Activated T-helper 2 cell treated with anti-CD3 and anti-CD28 coated beads, Interferon-gamma antibody, Interleukin-2, Interleukin-4, amounts not matched to agents 10 μg/mL and 5 μg/mL and 100 μg/mL, durations not matched to agents 14 hours and 24 hours and 36 hours (primary cell): ENCODE measurements at regions not wholly inside any gene's neighbourhood (a gene's known extent, or its start where the extent isn't known, plus 50 kb on each side); places are given as distances from the start of the nearest gene placed in this dataset.

Experiments
- DNase-seq: peaks from one replicate; pipeline ENCODE4 v3.0.0; 2021; ENCODE audit warnings: low spot score
- H3K27ac Mint-ChIP-seq: one replicate; pipeline ENCODE4 v1.8.0; 2021; ENCODE audit warnings: mixed read lengths
- H3K27me3 Mint-ChIP-seq: one replicate; pipeline ENCODE4 v1.8.0; 2021; ENCODE audit warnings: low read depth, mixed read lengths
- H3K36me3 Mint-ChIP-seq: one replicate; pipeline ENCODE4 v1.8.0; 2021; ENCODE audit warnings: low read depth, mixed read lengths
- H3K4me1 Mint-ChIP-seq: one replicate; pipeline ENCODE4 v1.8.0; 2021; ENCODE audit warnings: low read depth, mixed read lengths
- H3K4me3 Mint-ChIP-seq: one replicate; pipeline ENCODE4 v1.8.0; 2021; ENCODE audit warnings: low read depth, mild to moderate bottlenecking, moderate library complexity, mixed read lengths
- H3K9me3 Mint-ChIP-seq: one replicate; pipeline ENCODE4 v1.8.0; 2021; ENCODE audit warnings: mixed read lengths
- intact Hi-C: fragments of 100-400 bp; cut with micrococcal nuclease; formaldehyde crosslinking; loops from one replicate; pipeline ENCODE4 v1.15.1; 2023

DNA sequence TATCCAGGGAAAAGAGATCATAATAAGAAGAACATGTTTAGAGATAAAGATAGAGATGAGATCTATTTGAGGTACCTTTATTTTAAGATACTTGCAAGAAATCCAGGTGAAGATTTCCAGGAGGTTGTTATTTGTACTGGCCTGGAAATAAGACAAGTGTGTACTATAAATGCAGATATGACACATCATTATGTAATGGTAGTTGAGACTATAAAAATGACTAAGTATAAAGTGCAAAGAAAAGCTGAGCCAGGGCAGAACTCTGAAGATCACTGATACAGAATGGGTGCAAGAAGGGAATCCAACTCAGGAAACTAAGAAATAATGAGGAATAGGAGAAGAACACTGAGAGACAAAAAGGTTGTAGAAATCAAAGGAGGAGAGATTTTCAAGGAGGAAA lies 378.2 kb upstream of the PBX1 start:
- Mint-ChIP-seq H3K4me1 (no peaks in the 10 kb centered on the region), H3K9me3 (peaks cover 42% of the 10 kb centered on the region)
- intact Hi-C loops = no loop called here

DNA sequence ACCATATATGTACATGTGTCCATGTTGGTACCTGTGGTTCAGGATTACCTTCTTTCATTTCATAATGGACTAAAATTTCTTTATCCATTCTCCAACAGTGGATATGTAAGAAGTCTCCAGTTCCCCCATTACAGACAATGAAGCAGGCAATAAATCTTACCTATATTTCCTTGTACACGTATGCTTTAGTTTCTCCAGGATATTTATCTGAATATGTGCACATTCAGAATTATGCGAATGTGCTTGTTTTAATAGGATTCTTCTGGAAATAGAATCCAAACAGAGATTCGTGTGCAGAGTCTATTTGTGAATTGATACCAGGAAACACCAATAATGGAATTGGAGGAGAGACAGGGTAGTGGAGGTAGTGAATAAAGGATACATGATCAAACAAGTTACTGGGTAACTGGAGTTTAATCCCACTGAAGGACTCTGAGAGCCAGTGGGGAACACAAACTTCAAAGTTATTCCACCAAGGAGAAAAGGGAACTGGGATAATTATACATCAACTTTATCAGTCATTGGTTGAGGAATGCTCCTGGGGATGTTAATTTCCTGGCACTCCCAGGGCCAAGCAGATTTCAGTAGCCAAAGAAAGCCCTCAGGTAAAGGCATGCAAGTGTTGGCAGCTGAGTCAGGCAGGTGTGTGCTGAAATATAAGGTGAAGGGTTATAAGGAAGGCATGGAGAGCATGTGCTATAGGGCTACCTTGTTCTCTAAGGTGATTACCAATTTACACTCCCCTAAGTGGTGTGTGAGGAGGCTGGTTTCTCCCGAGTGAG lies 374.9 kb upstream of the PBX1 start:
- no peak for DNase-seq
- Mint-ChIP-seq H3K4me1 (no peaks in the 10 kb centered on the region), H3K9me3 (peaks cover 44% of the 10 kb centered on the region), H3K27ac (no peak overlapping the region), H3K36me3 (no peaks in the 10 kb centered on the region), H3K4me3 (no peak overlapping the region), H3K27me3 (no peaks in the 10 kb centered on the region)
- intact Hi-C loops = no loop called here

More for the DNA sequence above, 378.2 kb upstream of the PBX1 start:
- no peak for DNase-seq
- no peaks in the 10 kb centered on the region for H3K36me3 Mint-ChIP-seq
- no peak overlapping the region for H3K4me3 Mint-ChIP-seq
- H3K27me3 Mint-ChIP-seq = no peaks in the 10 kb centered on the region
- no peak overlapping the region for H3K27ac Mint-ChIP-seq

- Mint-ChIP-seq H3K36me3 (no peaks in the 10 kb centered on the region), H3K4me1 (no peaks in the 10 kb centered on the region), H3K9me3 (peaks cover 47% of the 10 kb centered on the region), H3K27me3 (no peaks in the 10 kb centered on the region), H3K4me3 (no peak overlapping the region), H3K27ac (no peak overlapping the region)
- intact Hi-C loops = no loop called here
- no peak for DNase-seq
Observed at GRCh38 chr1:164186881-164187280, 372.1 kb upstream of the PBX1 start.

- Mint-ChIP-seq H3K36me3 (no peaks in the 10 kb centered on the region), H3K4me1 (no peaks in the 10 kb centered on the region), H3K27me3 (no peaks in the 10 kb centered on the region), H3K9me3 (peaks cover 57% of the 10 kb centered on the region), H3K27ac (no peak overlapping the region), H3K4me3 (no peak overlapping the region)
- intact Hi-C loops = no loop called here
- DNase-seq = no peak
Observed at GRCh38 chr1:164188497-164188896, 370.5 kb upstream of the PBX1 start.

- H3K27me3 Mint-ChIP-seq = no peaks in the 10 kb centered on the region
- no peaks in the 10 kb centered on the region for H3K4me1 Mint-ChIP-seq
- no peak overlapping the region for H3K27ac Mint-ChIP-seq
- intact Hi-C loops = no loop called here
- H3K4me3 Mint-ChIP-seq = no peak overlapping the region
- H3K9me3 Mint-ChIP-seq = peaks cover 54% of the 10 kb centered on the region
- no peak for DNase-seq
- no peaks in the 10 kb centered on the region for H3K36me3 Mint-ChIP-seq
Observed at GRCh38 chr1:164191191-164191590, 367.8 kb upstream of the PBX1 start.

- intact Hi-C loops = no loop called here
- no peak overlapping the region for H3K4me3 Mint-ChIP-seq
- H3K27me3 Mint-ChIP-seq = no peaks in the 10 kb centered on the region
- no peaks in the 10 kb centered on the region for H3K36me3 Mint-ChIP-seq
- no peak overlapping the region for H3K27ac Mint-ChIP-seq
- H3K9me3 Mint-ChIP-seq = peaks cover 14% of the 10 kb centered on the region
- DNase-seq = no peak
- H3K4me1 Mint-ChIP-seq = no peaks in the 10 kb centered on the region
Observed at GRCh38 chr1:164210211-164210739, 348.7 kb upstream of the PBX1 start.

DNA sequence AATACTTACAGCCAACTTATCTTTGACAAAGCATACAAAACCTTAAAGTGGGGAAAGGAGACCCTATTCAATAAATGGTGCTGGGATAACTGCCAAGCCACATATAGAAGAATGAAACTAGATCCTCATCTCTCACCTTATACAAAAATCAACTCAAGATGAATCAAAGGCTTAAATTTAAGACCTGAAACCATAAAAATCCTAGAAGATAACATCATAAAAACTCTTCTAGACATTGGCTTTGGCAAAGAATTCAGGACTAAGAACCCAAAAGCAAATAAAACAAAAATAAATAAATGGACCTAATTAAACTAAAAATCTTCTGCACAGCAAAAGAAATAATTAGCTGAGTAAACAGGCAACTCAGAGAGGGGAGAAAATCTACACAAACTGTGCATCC lies 335.6 kb upstream of the PBX1 start:
- H3K4me1 Mint-ChIP-seq = no peaks in the 10 kb centered on the region
- no peak overlapping the region for H3K4me3 Mint-ChIP-seq
- H3K27me3 Mint-ChIP-seq = no peaks in the 10 kb centered on the region
- intact Hi-C loops = no loop called here
- H3K9me3 Mint-ChIP-seq = peaks cover 37% of the 10 kb centered on the region
- H3K36me3 Mint-ChIP-seq = no peaks in the 10 kb centered on the region
- no peak for DNase-seq
- no peak overlapping the region for H3K27ac Mint-ChIP-seq

GRCh38 chr1:164225011-164225410 lies 334.0 kb upstream of the PBX1 start:
- Mint-ChIP-seq H3K4me3 (no peak overlapping the region), H3K4me1 (no peaks in the 10 kb centered on the region), H3K27ac (no peak overlapping the region), H3K27me3 (no peaks in the 10 kb centered on the region), H3K9me3 (peaks cover 30% of the 10 kb centered on the region), H3K36me3 (no peaks in the 10 kb centered on the region)
- no peak for DNase-seq
- intact Hi-C loops = no loop called here

DNA sequence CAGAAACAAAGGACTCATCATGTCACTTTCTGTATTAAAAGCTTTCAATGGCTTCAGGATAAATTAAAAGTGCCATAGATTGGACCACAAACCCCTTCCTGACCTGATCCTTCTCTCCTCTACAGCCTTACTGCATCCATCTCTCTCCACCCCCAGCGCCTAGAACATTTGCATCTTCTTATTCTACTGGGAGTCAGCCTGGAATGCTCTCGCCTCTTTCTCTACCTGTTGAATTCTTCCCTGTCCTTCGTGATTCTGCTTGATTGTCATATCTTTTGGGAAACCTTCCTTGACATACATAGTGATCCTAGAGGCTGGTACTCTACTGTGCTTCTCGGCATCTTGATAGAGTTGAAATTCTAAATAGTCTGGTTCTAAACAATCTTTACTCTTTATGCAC lies 332.0 kb upstream of the PBX1 start:
- no peak overlapping the region for H3K27ac Mint-ChIP-seq
- no peak for DNase-seq
- no peak overlapping the region for H3K4me3 Mint-ChIP-seq
- H3K9me3 Mint-ChIP-seq = peaks cover 30% of the 10 kb centered on the region
- intact Hi-C loops = no loop called here
- no peaks in the 10 kb centered on the region for H3K27me3 Mint-ChIP-seq
- no peaks in the 10 kb centered on the region for H3K4me1 Mint-ChIP-seq
- no peaks in the 10 kb centered on the region for H3K36me3 Mint-ChIP-seq

- Mint-ChIP-seq H3K4me1 (no peaks in the 10 kb centered on the region), H3K9me3 (peaks cover 16% of the 10 kb centered on the region), H3K36me3 (no peaks in the 10 kb centered on the region), H3K4me3 (no peak overlapping the region), H3K27me3 (no peaks in the 10 kb centered on the region), H3K27ac (no peak overlapping the region)
- intact Hi-C loops = no loop called here
- DNase-seq = no peak
Observed at GRCh38 chr1:164228928-164229327, 330.1 kb upstream of the PBX1 start.

DNA sequence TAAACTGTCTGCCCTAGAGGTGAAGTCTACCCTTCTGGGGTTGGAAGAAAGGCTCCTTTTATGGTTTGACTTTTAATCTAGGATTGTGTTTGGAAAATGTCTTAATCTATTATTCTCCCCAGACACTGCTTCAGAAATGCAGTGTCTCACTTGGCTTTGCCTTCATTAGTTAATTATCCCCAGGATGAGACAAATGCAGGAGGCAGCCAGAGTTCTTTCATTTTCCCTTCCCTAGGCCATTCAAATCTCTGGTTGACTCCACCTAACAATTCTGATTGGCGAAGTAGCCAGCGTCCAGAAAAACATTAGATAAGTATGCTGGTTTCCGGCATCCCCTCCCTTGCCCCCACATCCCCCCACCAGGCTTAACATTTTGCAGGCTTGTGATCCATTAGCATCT lies 325.8 kb upstream of the PBX1 start:
- no peak for DNase-seq
- intact Hi-C loops = no loop called here
- H3K9me3 Mint-ChIP-seq = peaks cover 5% of the 10 kb centered on the region
- H3K36me3 Mint-ChIP-seq = no peaks in the 10 kb centered on the region
- H3K4me1 Mint-ChIP-seq = no peaks in the 10 kb centered on the region
- H3K27ac Mint-ChIP-seq = no peak overlapping the region
- H3K27me3 Mint-ChIP-seq = no peaks in the 10 kb centered on the region
- H3K4me3 Mint-ChIP-seq = no peak overlapping the region

GRCh38 chr1:164240081-164240480 lies 318.9 kb upstream of the PBX1 start:
- Mint-ChIP-seq H3K4me1 (no peaks in the 10 kb centered on the region), H3K4me3 (no peak overlapping the region), H3K27me3 (no peaks in the 10 kb centered on the region), H3K9me3 (peaks cover 14% of the 10 kb centered on the region), H3K36me3 (no peaks in the 10 kb centered on the region), H3K27ac (no peak overlapping the region)
- DNase-seq = no peak
- intact Hi-C loops = no loop called here

GRCh38 chr1:164250365-164250764 lies 308.6 kb upstream of the PBX1 start:
- Mint-ChIP-seq H3K36me3 (no peaks in the 10 kb centered on the region), H3K27me3 (no peaks in the 10 kb centered on the region), H3K9me3 (peaks cover 43% of the 10 kb centered on the region), H3K4me3 (no peak overlapping the region), H3K4me1 (no peaks in the 10 kb centered on the region), H3K27ac (no peak overlapping the region)
- DNase-seq = no peak
- intact Hi-C loops = no loop called here
